ENCODE measurements at regions not wholly inside any gene's neighbourhood (a gene's known extent, or its start where the extent isn't known, plus 50 kb on each side); places are given as distances from the start of the nearest gene placed in this dataset.

- no peak for TF ChIP-seq EZH2 (IDR thresholded peaks at IDR 0.05; ENCODE audit: borderline replicate concordance, low read length)
- no peak for TF ChIP-seq CTCF (IDR thresholded peaks at IDR 0.05; ENCODE audit: low read length)
- Histone ChIP-seq H2AFZ (ENCODE audit: low read length) (no peak overlapping the region), H3K9ac (ENCODE audit: low read length) (no peak overlapping the region), H3K27ac (ENCODE audit: low read depth, low read length, poor library complexity, severe bottlenecking) (no peak overlapping the region), H3K9me2 (ENCODE audit: low read depth, low read length) (no peaks in the 10 kb centered on the region), H3K36me3 (ENCODE audit: insufficient read depth, low read length) (no peaks in the 10 kb centered on the region), H3K27me3 (ENCODE audit: insufficient read depth, low read length) (no peaks in the 10 kb centered on the region), H3K4me2 (ENCODE audit: low read length) (no peak overlapping the region), H3F3A (ENCODE audit: insufficient read depth, low read length) (no peaks in the 10 kb centered on the region), H3K79me2 (ENCODE audit: insufficient read depth, low read length) (no peaks in the 10 kb centered on the region), H3K4me1 (ENCODE audit: insufficient read depth, low read length, severe bottlenecking) (peaks cover 11% of the 10 kb centered on the region), H3K9me3 (ENCODE audit: low read length) (no peaks in the 10 kb centered on the region), H4K20me1 (ENCODE audit: insufficient read depth, low read length) (no peaks in the 10 kb centered on the region), H3K4me3 (ENCODE audit: low read depth, low read length, poor library complexity, severe bottlenecking) (no peak overlapping the region)
Measured at GRCh38 chr20:39338469-39339376, 376.6 kb downstream of the DHX35 start.

DNA sequence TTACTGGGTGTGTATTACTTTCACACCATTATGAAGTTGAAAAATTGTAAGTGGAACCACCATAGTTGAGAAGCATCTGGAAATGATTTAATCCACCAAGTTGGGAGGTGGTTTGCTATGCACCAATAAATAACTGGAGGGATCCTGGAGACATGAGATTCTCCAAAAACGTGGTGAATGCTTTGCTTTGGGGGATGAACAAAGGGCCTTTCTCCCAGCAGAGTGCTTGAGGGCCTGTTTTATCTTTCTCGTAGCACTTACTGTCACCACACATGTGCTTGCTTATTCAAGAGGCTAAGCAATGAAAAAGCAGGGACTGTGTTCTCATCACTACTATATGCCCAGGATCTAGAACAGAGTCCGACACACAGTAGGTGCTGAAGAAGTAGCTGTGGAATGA, 371.1 kb downstream of the DHX35 start:
- H3K27me3 ChIP-seq (ENCODE audit: insufficient read depth, low read length) = no peaks in the 10 kb centered on the region
- H3K9ac ChIP-seq (ENCODE audit: low read length) = no peak overlapping the region
- no peak overlapping the region for H2AFZ ChIP-seq (ENCODE audit: low read length)
- H3K36me3 ChIP-seq (ENCODE audit: insufficient read depth, low read length) = no peaks in the 10 kb centered on the region
- no peaks in the 10 kb centered on the region for H3K9me3 ChIP-seq (ENCODE audit: low read length)
- H3K4me3 ChIP-seq (ENCODE audit: low read depth, low read length, poor library complexity, severe bottlenecking) = no peak overlapping the region
- H3K9me2 ChIP-seq (ENCODE audit: low read depth, low read length) = no peaks in the 10 kb centered on the region
- no peaks in the 10 kb centered on the region for H4K20me1 ChIP-seq (ENCODE audit: insufficient read depth, low read length)
- H3K79me2 ChIP-seq (ENCODE audit: insufficient read depth, low read length) = no peaks in the 10 kb centered on the region
- H3F3A ChIP-seq (ENCODE audit: insufficient read depth, low read length) = no peaks in the 10 kb centered on the region
- H3K4me2 ChIP-seq (ENCODE audit: low read length) = no peak overlapping the region
- no peak for TF ChIP-seq EZH2 (IDR thresholded peaks at IDR 0.05; ENCODE audit: borderline replicate concordance, low read length)
- TF ChIP-seq CTCF (IDR thresholded peaks at IDR 0.05; ENCODE audit: low read length) = no peak
- H3K27ac ChIP-seq (ENCODE audit: low read depth, low read length, poor library complexity, severe bottlenecking) = no peak overlapping the region
- H3K4me1 ChIP-seq (ENCODE audit: insufficient read depth, low read length, severe bottlenecking) = no peaks in the 10 kb centered on the region

- H4K20me1 ChIP-seq (ENCODE audit: insufficient read depth, low read length) = no peaks in the 10 kb centered on the region
- no peak overlapping the region for H3K4me3 ChIP-seq (ENCODE audit: low read depth, low read length, poor library complexity, severe bottlenecking)
- H3K9me3 ChIP-seq (ENCODE audit: low read length) = no peaks in the 10 kb centered on the region
- no peak overlapping the region for H3K9ac ChIP-seq (ENCODE audit: low read length)
- H3K4me1 ChIP-seq (ENCODE audit: insufficient read depth, low read length, severe bottlenecking) = no peaks in the 10 kb centered on the region
- H3K36me3 ChIP-seq (ENCODE audit: insufficient read depth, low read length) = no peaks in the 10 kb centered on the region
- H3K27me3 ChIP-seq (ENCODE audit: insufficient read depth, low read length) = no peaks in the 10 kb centered on the region
- H2AFZ ChIP-seq (ENCODE audit: low read length) = no peak overlapping the region
- no peaks in the 10 kb centered on the region for H3F3A ChIP-seq (ENCODE audit: insufficient read depth, low read length)
- H3K9me2 ChIP-seq (ENCODE audit: low read depth, low read length) = no peaks in the 10 kb centered on the region
- no peaks in the 10 kb centered on the region for H3K79me2 ChIP-seq (ENCODE audit: insufficient read depth, low read length)
- H3K4me2 ChIP-seq (ENCODE audit: low read length) = no peak overlapping the region
- H3K27ac ChIP-seq (ENCODE audit: low read depth, low read length, poor library complexity, severe bottlenecking) = no peak overlapping the region
- no peak for TF ChIP-seq CTCF (IDR thresholded peaks at IDR 0.05; ENCODE audit: low read length)
- TF ChIP-seq EZH2 (IDR thresholded peaks at IDR 0.05; ENCODE audit: borderline replicate concordance, low read length) = no peak
Measured at GRCh38 chr20:39328347-39328746, 366.2 kb downstream of the DHX35 start.
